Activated CD4-positive, alpha-beta memory T cell treated with anti-CD3 and anti-CD28 coated beads, Interleukin-2, amount 10 ng/mL, durations not matched to agents 7 days and 5 days (primary cell): ENCODE measurements at regions not wholly inside any gene's neighbourhood (a gene's known extent, or its start where the extent isn't known, plus 50 kb on each side); places are given as distances from the start of the nearest gene placed in this dataset.

ENCODE experiments used
- CTCF ChIA-PET: fragments of 350-600 bp; sonication (Branson Sonifier 250); formaldehyde crosslinking; loops from one replicate; lab custom pipeline; 2021; ENCODE audit warnings: antibody characterized with exemption, inconsistent platforms; lab: Charles Lee
- POLR2A ChIA-PET: fragments of 350-600 bp; sonication (Branson Sonifier 250); formaldehyde crosslinking; loops from one replicate; lab custom pipeline; 2021; ENCODE audit warnings: antibody characterized with exemption; lab: Charles Lee
- DNase-seq: peaks from one replicate; pipeline ENCODE4 v3.0.0-alpha.2; 2020
- H3K27ac Mint-ChIP-seq: one replicate; pipeline ENCODE4 v1.8.0; 2021; ENCODE audit warnings: mild to moderate bottlenecking, mixed read lengths
- H3K27me3 Mint-ChIP-seq: one replicate; pipeline ENCODE4 v1.8.0; 2021; ENCODE audit warnings: mixed read lengths
- H3K36me3 Mint-ChIP-seq: one replicate; pipeline ENCODE4 v1.8.0; 2021; ENCODE audit warnings: low read depth, mixed read lengths
- H3K4me1 Mint-ChIP-seq: one replicate; pipeline ENCODE4 v1.8.0; 2021; ENCODE audit warnings: mixed read lengths
- H3K4me3 Mint-ChIP-seq: one replicate; pipeline ENCODE4 v1.8.0; 2021; ENCODE audit warnings: mild to moderate bottlenecking, mixed read lengths
- H3K9me3 Mint-ChIP-seq: one replicate; pipeline ENCODE4 v1.8.0; 2021; ENCODE audit warnings: mixed read lengths

DNA sequence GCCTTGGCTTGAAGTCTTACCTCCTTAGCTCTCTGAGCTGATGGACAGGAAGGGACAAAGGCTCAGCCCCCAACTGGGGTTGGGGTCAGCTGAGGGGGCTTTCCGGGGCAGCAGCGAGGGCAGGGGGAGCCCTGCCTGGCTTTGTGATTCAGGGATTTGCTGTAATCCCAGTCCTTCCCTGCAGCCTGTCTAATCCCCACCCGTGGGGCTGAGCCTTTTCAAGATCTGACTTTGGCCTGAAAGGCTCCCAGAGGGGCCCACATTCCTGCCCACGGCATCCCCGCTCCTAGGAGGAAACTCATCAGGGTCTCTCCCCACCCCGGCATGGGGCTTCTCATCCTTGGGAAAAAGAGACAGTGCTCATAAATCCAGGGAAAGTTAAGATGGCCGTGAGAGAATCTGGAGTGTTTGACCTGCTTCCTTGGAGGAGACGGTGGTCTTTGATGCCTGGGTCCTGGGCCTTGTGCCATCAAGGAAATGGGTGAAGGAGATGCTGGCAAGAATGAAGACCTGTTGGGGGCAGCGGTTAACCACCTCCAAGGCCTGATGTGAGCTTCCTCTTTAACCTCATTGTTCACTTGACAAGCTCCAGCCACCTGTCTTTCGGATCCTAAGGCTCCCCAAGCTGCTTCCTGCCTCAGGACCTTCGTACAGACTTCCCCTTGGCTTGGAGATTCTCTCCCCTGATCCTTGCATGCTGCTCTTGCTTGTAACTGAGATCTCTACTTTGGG, 83.1 kb upstream of the WNT4 start:
- no peak overlapping the region for H3K4me3 Mint-ChIP-seq
- ChIA-PET POLR2A (no interaction called here), CTCF (no interaction called here)
- no peaks in the 10 kb centered on the region for H3K4me1 Mint-ChIP-seq
- H3K27me3 Mint-ChIP-seq = peaks cover 10% of the 10 kb centered on the region
- no peak overlapping the region for H3K27ac Mint-ChIP-seq
- no peak for DNase-seq
- H3K9me3 Mint-ChIP-seq = no peaks in the 10 kb centered on the region
- H3K36me3 Mint-ChIP-seq = no peaks in the 10 kb centered on the region

DNA sequence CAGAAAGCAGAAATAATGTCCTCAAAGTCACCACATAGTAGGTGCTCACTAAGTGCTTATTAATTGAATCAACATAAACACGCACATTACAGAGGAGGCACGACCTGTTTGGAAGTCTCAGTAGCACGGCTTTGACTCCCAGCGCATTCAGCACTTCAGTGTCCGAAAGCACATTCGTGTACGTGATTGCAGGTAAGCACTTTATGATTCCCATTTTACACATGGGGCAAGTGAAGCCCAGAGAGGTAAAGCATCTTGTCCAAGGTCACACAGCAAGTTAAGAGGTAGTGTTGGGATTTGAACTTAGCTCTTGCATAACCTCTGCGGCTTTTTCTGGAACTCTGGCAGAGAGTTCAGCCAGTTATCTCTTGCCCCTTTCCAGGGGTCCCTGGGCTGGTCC, 85.2 kb upstream of the WNT4 start:
- no peak for DNase-seq
- Mint-ChIP-seq H3K4me3 (no peak overlapping the region), H3K36me3 (no peaks in the 10 kb centered on the region), H3K4me1 (no peaks in the 10 kb centered on the region), H3K27ac (no peak overlapping the region), H3K27me3 (peaks cover 10% of the 10 kb centered on the region), H3K9me3 (no peaks in the 10 kb centered on the region)
- ChIA-PET POLR2A (no interaction called here), CTCF (no interaction called here)

DNA sequence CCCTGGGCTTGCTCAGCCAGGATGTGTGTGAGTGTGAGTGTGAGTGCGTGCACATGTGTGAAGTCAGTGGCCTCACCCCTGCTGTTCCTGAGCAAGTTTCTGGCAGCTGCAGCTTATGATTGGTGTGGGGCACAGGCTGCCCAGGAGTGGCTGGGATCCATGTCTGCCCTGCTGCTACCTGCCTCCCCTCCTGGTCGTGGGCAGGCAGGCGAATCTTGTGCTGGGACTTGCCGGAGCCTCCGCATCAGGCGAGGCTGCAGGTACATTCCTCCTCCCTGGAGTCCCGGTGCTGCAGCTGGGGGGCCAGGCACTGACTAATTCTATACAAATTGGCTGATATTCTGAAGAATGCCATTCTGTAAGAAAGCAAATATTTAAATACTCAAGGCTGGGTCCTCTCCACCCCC, 85.6 kb upstream of the WNT4 start:
- H3K36me3 Mint-ChIP-seq = no peaks in the 10 kb centered on the region
- DNase-seq = no peak
- H3K4me1 Mint-ChIP-seq = no peaks in the 10 kb centered on the region
- H3K27me3 Mint-ChIP-seq = peaks cover 10% of the 10 kb centered on the region
- H3K9me3 Mint-ChIP-seq = no peaks in the 10 kb centered on the region
- ChIA-PET POLR2A (no interaction called here), CTCF (no interaction called here)
- H3K27ac Mint-ChIP-seq = no peak overlapping the region
- H3K4me3 Mint-ChIP-seq = no peak overlapping the region

DNA sequence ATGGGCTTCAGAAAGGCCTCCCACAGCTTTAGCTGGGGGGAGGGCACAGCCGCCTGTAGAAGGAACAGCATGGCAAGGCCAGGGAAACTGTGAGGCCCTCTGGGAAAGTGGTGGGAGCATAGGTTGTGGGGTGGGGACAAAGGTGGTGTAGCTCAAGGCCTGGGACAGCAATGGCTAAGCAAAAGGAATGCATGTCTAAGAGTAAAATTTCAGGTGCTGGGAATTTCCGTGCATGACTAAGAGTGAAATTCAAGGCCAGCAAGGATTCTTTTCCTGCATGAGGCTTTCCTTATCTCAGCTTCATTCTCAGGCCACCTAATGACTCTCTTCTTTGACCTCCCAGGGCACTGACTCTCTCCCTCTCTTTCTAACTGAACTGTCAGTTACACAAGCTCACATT, 86.5 kb upstream of the WNT4 start:
- no peak for DNase-seq
- peaks cover 10% of the 10 kb centered on the region for H3K27me3 Mint-ChIP-seq
- no peaks in the 10 kb centered on the region for H3K36me3 Mint-ChIP-seq
- no peak overlapping the region for H3K27ac Mint-ChIP-seq
- ChIA-PET POLR2A (no interaction called here), CTCF (no interaction called here)
- no peaks in the 10 kb centered on the region for H3K9me3 Mint-ChIP-seq
- H3K4me3 Mint-ChIP-seq = no peak overlapping the region
- H3K4me1 Mint-ChIP-seq = no peaks in the 10 kb centered on the region

DNA sequence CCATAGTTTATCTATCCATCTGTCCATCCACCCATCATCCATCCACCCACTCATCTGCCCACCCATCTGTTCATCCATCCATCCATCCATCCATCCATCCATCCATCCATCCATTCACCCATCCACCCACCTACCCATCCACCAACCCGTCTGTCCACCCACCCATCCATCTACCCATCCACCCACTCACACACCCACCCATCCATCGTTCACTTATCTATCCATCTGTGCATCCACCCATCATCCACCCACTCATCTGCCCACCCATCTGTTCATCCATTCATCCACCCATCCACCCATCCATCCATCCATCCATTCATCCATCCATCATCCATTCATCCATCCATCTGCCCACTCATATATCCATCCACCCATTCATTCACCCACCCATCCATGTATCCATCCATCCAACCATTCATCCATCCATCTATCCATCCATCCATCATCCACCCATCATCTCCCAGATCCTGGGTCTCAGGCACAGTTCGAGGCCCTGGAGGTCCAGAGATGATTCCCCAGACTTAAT, 88.2 kb upstream of the WNT4 start:
- Mint-ChIP-seq H3K27me3 (peaks cover 11% of the 10 kb centered on the region), H3K9me3 (no peaks in the 10 kb centered on the region), H3K27ac (no peak overlapping the region), H3K4me1 (no peaks in the 10 kb centered on the region), H3K36me3 (no peaks in the 10 kb centered on the region), H3K4me3 (no peak overlapping the region)
- ChIA-PET CTCF (no interaction called here), POLR2A (no interaction called here)
- no peak for DNase-seq

DNA sequence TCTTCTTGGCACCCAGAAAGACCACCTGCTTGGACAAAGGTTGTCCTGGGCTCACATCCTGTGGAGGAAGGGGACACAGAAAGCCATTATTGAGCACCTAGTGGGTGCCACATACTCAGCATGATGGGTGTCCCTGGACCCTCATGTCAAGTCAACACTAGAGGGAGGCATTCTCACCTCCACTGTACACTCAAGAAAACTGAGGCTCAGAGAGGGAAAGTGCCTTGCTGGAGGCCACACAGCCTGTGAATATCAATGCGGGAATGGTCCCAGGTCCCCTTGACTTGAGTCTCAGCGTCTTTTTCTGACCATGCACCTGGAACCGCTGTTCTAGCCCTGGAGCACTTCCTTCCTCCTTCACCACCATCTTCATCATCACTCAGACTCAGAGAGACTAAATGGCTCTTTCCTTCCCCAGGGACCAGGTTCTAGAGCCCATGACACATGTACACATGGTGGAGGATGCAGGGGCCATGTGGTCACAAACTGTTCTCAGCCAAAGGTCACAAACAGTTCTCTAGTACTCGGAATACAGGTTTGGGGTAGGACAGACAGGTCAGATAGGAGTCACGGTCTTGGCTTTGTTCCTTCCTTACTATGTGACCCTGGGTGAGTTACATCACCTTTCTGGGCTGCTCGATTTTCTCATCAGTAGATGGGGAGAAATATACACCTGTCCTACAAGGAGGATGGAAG, 89.2 kb upstream of the WNT4 start:
- CTCF ChIA-PET = no interaction called here
- no peak for DNase-seq
- no peak overlapping the region for H3K27ac Mint-ChIP-seq
- H3K27me3 Mint-ChIP-seq = peaks cover 7% of the 10 kb centered on the region
- no peaks in the 10 kb centered on the region for H3K4me1 Mint-ChIP-seq
- no peak overlapping the region for H3K4me3 Mint-ChIP-seq
- H3K36me3 Mint-ChIP-seq = no peaks in the 10 kb centered on the region
- POLR2A ChIA-PET = no interaction called here
- no peaks in the 10 kb centered on the region for H3K9me3 Mint-ChIP-seq

DNA sequence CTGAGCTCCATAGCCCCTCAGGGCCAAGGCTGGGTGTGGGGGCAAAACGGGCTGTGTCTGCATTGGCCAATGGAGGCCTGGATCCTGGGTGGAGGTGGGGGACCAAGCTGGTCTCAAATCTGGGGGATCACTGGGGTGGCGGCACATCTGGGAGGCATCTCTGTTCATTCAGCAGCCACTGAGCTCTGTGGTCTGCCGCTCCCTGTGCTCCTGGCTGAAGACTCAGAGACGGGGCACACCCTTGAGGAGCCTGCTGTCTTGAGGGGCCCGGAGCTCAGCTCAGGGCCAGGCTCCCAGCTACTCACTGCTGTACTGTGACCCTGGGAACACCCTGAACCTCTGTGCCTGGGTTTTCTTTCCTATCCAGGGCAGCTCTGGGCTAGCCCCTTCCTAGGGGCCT, 90.3 kb upstream of the WNT4 start:
- H3K27ac Mint-ChIP-seq = no peak overlapping the region

DNA sequence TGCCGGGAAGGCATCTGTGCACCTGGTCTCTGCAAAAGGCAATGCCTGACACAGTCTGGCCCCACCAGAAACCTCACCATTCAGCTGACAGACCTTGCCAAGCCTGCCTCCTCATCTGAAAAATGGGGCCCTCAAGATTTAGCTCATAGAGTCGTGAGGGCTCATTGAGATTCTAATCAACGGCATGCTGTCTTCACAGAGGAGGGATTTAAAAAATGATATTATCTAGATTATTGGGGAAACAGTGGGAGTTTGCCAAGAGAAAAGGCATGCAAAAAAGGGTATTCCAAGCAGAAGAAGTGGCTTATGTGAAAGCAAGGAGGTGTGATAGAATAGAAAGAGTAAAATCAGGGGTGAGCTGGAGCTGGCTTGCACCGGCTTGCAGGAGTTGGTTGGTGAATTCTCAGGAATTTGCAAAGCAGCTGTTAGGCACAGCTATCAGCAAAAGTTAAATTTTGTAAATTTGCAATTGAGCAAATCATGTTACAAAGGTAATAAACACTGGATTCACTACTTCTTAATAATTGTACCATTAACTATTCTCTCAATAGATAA, 91.7 kb upstream of the WNT4 start:
- POLR2A ChIA-PET = no interaction called here
- no peak for DNase-seq
- Mint-ChIP-seq H3K9me3 (no peaks in the 10 kb centered on the region), H3K27ac (no peak overlapping the region), H3K36me3 (no peaks in the 10 kb centered on the region), H3K27me3 (peaks cover 7% of the 10 kb centered on the region), H3K4me1 (no peaks in the 10 kb centered on the region), H3K4me3 (no peak overlapping the region)
- CTCF ChIA-PET = no interaction called here

More for the DNA sequence above, 90.3 kb upstream of the WNT4 start:
- H3K4me3 Mint-ChIP-seq = no peak overlapping the region
- H3K4me1 Mint-ChIP-seq = no peaks in the 10 kb centered on the region
- no peak for DNase-seq
- H3K9me3 Mint-ChIP-seq = no peaks in the 10 kb centered on the region
- peaks cover 7% of the 10 kb centered on the region for H3K27me3 Mint-ChIP-seq
- H3K36me3 Mint-ChIP-seq = no peaks in the 10 kb centered on the region
- ChIA-PET CTCF (no interaction called here), POLR2A (no interaction called here)

DNA sequence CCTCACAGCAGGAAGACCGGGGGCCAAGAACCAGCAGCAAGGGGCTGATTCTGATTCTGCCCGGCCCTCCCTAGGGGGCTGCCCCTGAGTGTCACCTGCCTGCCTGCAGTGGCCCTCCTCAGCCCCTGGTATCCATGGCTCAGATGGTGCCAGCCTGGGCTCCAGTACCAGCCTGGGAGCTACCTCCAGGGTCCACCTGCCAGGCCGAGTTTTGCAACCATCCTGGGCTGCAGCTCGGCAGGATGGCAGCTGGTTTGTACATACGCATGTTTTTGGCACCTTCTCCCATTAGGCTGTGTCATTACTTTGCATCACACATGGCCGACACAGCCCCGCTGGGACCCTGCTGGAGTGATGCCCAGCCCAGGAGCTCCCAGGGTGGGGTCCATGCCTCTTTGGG, 93.3 kb upstream of the WNT4 start:
- no peak overlapping the region for H3K4me3 Mint-ChIP-seq
- H3K27me3 Mint-ChIP-seq = peaks cover 5% of the 10 kb centered on the region
- H3K9me3 Mint-ChIP-seq = no peaks in the 10 kb centered on the region
- H3K36me3 Mint-ChIP-seq = no peaks in the 10 kb centered on the region
- no peaks in the 10 kb centered on the region for H3K4me1 Mint-ChIP-seq
- DNase-seq = no peak
- ChIA-PET POLR2A (no interaction called here), CTCF (no interaction called here)
- no peak overlapping the region for H3K27ac Mint-ChIP-seq

DNA sequence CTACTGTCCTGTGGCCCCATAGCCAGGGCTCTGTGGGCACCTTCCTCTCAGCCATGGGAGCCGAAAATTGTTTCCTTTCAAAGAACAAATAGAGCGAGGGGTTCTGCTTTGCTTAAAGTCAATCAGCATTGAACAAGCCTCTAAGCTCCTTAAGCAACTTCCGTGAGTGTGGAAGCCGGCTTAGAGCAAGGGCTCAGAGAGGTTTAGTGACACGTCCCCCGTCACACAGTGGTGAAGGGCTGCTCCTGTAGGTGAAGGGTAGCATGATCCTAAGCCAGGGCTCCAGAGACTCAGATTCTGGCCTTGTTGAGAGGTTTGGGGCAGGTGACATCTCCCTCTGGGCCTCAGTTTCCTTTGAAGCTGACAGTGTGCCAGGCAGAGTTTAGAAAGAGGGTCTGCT, 94.0 kb upstream of the WNT4 start:
- Mint-ChIP-seq H3K27ac (no peak overlapping the region), H3K9me3 (no peaks in the 10 kb centered on the region), H3K27me3 (peaks cover 5% of the 10 kb centered on the region), H3K36me3 (no peaks in the 10 kb centered on the region), H3K4me3 (no peak overlapping the region), H3K4me1 (no peaks in the 10 kb centered on the region)
- ChIA-PET POLR2A (no interaction called here), CTCF (no interaction called here)
- no peak for DNase-seq

DNA sequence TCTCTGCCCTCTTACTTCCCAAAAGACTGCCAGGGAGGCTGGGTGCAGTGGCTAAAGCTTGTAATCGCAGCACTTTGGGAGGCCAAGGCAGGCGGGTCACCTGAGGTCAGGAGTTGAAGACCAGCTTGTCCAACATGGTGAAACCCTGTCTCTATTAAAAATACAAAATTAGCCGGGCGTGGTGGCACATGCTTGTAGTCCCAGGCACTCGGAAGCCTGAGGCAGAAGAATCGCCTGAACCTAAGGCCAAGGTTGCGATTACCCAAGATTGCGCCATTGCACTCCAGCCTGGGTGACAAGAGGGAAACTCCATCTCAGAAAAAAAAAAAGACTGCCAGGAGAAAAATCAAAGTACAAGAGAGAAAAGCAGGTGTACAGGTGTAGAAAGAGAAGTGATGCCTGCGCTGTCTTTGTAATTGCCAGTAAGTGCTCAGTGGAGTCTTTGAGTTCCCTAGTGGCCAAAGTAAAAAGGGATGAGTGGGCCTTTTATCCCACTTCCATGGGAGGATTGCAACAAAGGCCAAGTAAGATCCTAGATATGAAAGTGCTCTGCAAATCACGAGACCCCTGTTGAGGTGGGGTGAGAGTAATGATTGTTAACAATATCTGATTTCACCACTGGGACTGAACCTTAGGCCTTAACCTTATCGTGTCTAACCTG, 94.7 kb upstream of the WNT4 start:
- Mint-ChIP-seq H3K9me3 (no peaks in the 10 kb centered on the region), H3K4me3 (no peak overlapping the region), H3K27me3 (peaks cover 5% of the 10 kb centered on the region), H3K36me3 (no peaks in the 10 kb centered on the region), H3K4me1 (no peaks in the 10 kb centered on the region), H3K27ac (no peak overlapping the region)
- no peak for DNase-seq
- POLR2A ChIA-PET = no interaction called here
- CTCF ChIA-PET = no interaction called here

DNA sequence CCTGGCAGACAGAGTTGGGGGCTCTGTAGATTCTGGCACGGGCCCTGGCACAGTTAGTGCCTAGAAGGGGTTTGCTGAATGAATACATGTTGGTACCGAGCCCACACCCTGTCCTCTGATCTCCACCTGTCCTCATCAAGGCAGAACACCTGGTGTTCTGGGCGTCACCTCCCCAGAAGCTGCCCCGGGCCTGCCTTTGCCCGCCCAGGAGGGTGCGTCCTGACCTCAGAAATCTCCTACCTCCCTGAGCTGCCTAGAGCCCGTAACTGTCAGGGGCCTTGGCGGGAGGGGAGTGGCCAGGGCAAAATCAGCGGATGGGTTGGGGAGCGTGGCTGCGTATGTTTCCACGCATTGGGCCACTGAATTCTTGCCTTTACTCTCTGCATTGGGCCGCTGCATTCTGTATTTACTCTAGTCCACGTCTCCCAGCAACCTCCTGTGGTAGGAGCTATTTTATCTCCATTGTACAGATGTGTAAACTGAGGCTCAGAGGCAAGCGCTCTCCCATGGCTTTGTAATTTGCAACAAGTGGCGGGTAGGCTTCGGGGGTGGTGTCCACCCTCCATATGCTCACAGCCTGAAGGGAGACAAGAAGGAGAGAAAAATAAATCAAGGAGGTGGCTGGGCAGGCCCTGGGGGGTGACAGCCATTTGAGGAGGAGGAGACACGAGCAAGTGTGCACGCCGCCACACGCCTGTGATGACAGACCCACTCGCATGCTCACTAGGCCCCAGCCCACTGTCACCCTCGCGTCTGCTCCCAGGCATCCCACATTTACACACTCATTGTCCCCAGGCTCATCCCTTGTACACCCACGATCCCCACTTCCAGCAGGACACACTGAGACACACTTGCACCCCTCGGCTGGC, 95.7 kb upstream of the WNT4 start:
- H3K27ac Mint-ChIP-seq = no peak overlapping the region
- no peaks in the 10 kb centered on the region for H3K4me1 Mint-ChIP-seq
- no peak overlapping the region for H3K4me3 Mint-ChIP-seq
- H3K9me3 Mint-ChIP-seq = no peaks in the 10 kb centered on the region
- ChIA-PET CTCF (interaction anchor here (0.8 kb wide), 1 partner anchor 178 kb away, joined by 3 read pairs; no protein-coding TSS in a partner anchor), POLR2A (no interaction called here)
- H3K36me3 Mint-ChIP-seq = no peaks in the 10 kb centered on the region
- H3K27me3 Mint-ChIP-seq = peaks cover 5% of the 10 kb centered on the region
- no peak for DNase-seq
